GM03348 (cell line): ENCODE measurements at regions not wholly inside any gene's neighbourhood (a gene's known extent, or its start where the extent isn't known, plus 50 kb on each side); places are given as distances from the start of the nearest gene placed in this dataset.
A peak's percentile ranks its signal among the peaks of the same experiment; 100 is the strongest.
"Not testable (repeated sequence)": the region's sequence is repeated elsewhere in the genome, so short reads cannot be mapped to it uniquely, and the experiment has no call there.

Experiments
- DNase-seq: peaks from one replicate; pipeline ENCODE4 v3.0.0; 2012; ENCODE audit warnings: low spot score

GRCh38 chr10:31124852-31125251, 93.2 kb upstream of the ZNF438 start:
- DNase-seq: no peak

GRCh38 chr10:31125789-31126188, 94.1 kb upstream of the ZNF438 start:
- no peak for DNase-seq

- no peak for DNase-seq
These were observed 94.9 kb upstream of the ZNF438 start for GRCh38 chr10:31126593-31126992.

- DNase-seq: no peak
These were observed 96.9 kb upstream of the ZNF438 start for GRCh38 chr10:31128536-31128935.

GRCh38 chr10:31129271-31129670, 97.6 kb upstream of the ZNF438 start:
- DNase-seq: peak; percentile 64

GRCh38 chr10:31129880-31130405, 98.3 kb upstream of the ZNF438 start:
- no peak for DNase-seq

GRCh38 chr10:31130406-31130805, 98.7 kb upstream of the ZNF438 start:
- no peak for DNase-seq

GRCh38 chr10:31131251-31131650, 99.6 kb upstream of the ZNF438 start:
- DNase-seq: no peak

GRCh38 chr10:31132681-31133244, 101.1 kb upstream of the ZNF438 start:
- no peak for DNase-seq

GRCh38 chr10:31133251-31133791, 101.7 kb upstream of the ZNF438 start:
- DNase-seq: no peak

GRCh38 chr10:31133792-31134310, 102.2 kb upstream of the ZNF438 start:
- DNase-seq: peak; percentile 81

- DNase-seq: peak; percentile 24
These were observed 102.8 kb upstream of the ZNF438 start for GRCh38 chr10:31134311-31134952.

- no peak for DNase-seq
These were observed 103.5 kb upstream of the ZNF438 start for GRCh38 chr10:31135171-31135570.

- DNase-seq: not testable (repeated sequence)
These were observed 104.1 kb upstream of the ZNF438 start for GRCh38 chr10:31135791-31136190.

- no peak for DNase-seq
These were observed 104.7 kb upstream of the ZNF438 start for GRCh38 chr10:31136386-31136785.

- DNase-seq: peak; percentile 17
These were observed 105.5 kb upstream of the ZNF438 start for GRCh38 chr10:31136930-31137885.

GRCh38 chr10:31138026-31138553, 106.4 kb upstream of the ZNF438 start:
- DNase-seq: no peak

- DNase-seq: no peak
These were observed 107.8 kb upstream of the ZNF438 start for GRCh38 chr10:31139497-31139896.

GRCh38 chr10:31140716-31141115, 109.1 kb upstream of the ZNF438 start:
- DNase-seq: no peak

GRCh38 chr10:31142026-31142425, 110.4 kb upstream of the ZNF438 start:
- DNase-seq: peak; percentile 38

- DNase-seq: no peak
These were observed 111.8 kb upstream of the ZNF438 start for GRCh38 chr10:31143331-31143935.
